ENCODE measurements at regions not wholly inside any gene's neighbourhood (a gene's known extent, or its start where the extent isn't known, plus 50 kb on each side); places are given as distances from the start of the nearest gene placed in this dataset.
A peak's percentile ranks its signal among the peaks of the same experiment; 100 is the strongest.

DNA sequence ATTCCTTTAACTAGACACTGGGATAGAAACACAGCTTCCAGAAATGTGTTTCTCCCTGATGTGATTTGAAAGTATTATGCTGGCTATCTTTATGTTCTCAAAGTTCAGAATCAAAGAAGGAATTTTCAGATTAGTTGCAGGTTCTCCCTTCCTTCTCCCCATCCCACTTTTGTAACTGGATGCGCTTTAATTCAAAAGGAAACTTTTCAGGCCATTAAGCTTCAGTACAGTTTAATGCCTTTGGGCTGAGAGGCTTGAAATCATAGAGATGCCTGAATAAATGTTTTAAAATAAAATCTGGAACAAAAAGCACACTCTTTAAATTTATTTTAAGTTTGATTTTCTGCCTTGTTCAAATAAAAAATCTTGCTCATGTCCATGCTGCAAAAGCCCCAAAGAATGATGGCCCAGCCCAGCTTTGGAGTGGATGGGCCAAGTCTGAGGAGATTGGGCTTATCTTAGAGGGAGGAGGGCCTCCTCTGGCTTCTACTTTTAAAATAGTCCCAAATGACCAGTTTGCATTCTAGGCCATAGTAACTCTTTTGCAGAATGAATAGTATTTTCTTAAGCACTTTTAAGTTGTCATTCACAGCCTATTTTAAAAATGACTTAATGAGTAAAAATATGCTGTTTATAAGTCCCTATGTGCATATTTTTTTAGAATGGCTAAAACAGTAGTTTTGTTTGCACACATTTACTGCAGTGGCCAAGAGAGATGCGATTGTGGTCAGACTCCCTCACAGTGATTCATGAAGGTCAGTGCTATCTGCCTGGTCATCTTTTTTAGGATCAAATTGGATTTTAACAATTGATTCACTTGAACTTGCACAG, 129.2 kb downstream of the MTX2 start:
- Histone ChIP-seq H4K20me1 (ENCODE audit: insufficient read depth, poor library complexity, severe bottlenecking) (no peaks in the 10 kb centered on the region), H3K4me3 (no peak overlapping the region), H3K27me3 (no peaks in the 10 kb centered on the region), H3K79me2 (no peaks in the 10 kb centered on the region), H2AFZ (no peak overlapping the region), H3K27ac (no peak overlapping the region), H3K9me3 (ENCODE audit: low read depth) (no peaks in the 10 kb centered on the region), H3K4me2 (no peak overlapping the region), H3K4me1 (ENCODE audit: insufficient read depth) (no peaks in the 10 kb centered on the region), H3K36me3 (replicated peaks; ENCODE audit: insufficient read depth, low read depth) (no peaks in the 10 kb centered on the region), H3K9me2 (replicated peaks; ENCODE audit: insufficient read depth) (no peaks in the 10 kb centered on the region)
- whole genome bisulfite sequencing (ENCODE audit: low lambda C conversion rate, missing lambda C conversion rate), result 89% methylated on average over 2 of the region's 2 CpGs
- TF ChIP-seq EZH2 (IDR thresholded peaks at IDR 0.05; ENCODE audit: borderline replicate concordance), result no peak
- peak; percentile 1 for DNase-seq (ENCODE audit: low spot score)

DNA sequence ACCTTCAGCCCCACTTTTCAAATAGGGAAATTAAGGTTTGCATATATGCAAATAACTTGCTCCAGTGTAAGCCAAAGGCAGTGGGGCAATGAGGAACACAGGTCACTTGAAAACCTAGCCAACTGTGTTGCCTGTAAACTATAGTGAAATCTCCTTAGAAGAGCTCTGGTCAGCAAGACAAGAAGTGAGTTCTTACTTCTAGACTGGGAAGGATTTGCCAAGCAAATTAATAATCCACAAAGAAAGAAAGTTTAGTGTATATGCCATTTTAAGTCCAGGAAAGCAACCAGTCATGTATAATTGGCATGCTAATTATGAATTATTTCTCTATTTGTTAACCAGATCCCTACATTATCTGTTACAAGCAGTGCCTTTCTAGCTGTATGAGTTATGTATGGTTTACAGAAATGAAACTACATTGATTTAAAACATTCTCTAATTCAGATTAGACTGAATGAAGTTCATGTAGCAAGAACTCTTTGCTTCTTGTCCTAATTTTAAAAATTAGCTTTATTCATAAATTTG, 129.9 kb downstream of the MTX2 start:
- H3K9me2 ChIP-seq (replicated peaks; ENCODE audit: insufficient read depth), result no peaks in the 10 kb centered on the region
- TF ChIP-seq, protein P1, sequence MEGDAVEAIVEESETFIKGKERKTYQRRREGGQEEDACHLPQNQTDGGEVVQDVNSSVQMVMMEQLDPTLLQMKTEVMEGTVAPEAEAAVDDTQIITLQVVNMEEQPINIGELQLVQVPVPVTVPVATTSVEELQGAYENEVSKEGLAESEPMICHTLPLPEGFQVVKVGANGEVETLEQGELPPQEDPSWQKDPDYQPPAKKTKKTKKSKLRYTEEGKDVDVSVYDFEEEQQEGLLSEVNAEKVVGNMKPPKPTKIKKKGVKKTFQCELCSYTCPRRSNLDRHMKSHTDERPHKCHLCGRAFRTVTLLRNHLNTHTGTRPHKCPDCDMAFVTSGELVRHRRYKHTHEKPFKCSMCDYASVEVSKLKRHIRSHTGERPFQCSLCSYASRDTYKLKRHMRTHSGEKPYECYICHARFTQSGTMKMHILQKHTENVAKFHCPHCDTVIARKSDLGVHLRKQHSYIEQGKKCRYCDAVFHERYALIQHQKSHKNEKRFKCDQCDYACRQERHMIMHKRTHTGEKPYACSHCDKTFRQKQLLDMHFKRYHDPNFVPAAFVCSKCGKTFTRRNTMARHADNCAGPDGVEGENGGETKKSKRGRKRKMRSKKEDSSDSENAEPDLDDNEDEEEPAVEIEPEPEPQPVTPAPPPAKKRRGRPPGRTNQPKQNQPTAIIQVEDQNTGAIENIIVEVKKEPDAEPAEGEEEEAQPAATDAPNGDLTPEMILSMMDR (IDR thresholded peaks at IDR 0.05; ENCODE audit: poor library complexity), result no peak
- TF ChIP-seq EZH2phosphoT487 (IDR thresholded peaks at IDR 0.05; ENCODE audit: low read depth, severe bottlenecking, unreplicated experiment) (no peak), EZH2 (IDR thresholded peaks at IDR 0.05; ENCODE audit: borderline replicate concordance) (no peak)
- H3K36me3 ChIP-seq (replicated peaks; ENCODE audit: insufficient read depth, low read depth), result no peaks in the 10 kb centered on the region

DNA sequence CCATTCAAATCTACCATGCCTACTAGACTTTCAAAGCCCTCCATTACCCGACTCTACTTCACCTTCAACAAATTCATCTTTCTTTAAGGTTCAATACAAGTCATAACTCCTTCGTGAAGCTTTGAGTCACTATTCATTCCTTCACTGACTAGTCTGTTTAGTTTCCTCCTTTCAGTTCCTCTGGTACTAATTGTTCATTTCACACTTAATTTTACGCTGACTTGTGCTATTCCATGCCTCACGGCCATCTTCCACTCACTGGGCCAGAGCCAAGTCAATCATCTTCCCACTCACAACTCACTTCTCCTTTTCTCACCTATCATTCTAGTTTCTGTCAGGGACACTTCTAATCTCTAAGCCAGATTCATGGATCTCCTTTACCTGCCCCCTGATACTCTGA, 136.2 kb downstream of the MTX2 start:
- Histone ChIP-seq H3K36me3 (replicated peaks; ENCODE audit: insufficient read depth, low read depth) (no peaks in the 10 kb centered on the region), H3K27me3 (no peaks in the 10 kb centered on the region), H3K4me3 (no peak overlapping the region), H3K4me1 (ENCODE audit: insufficient read depth) (no peaks in the 10 kb centered on the region), H3K27ac (no peak overlapping the region), H3K4me2 (no peak overlapping the region), H3K9me2 (replicated peaks; ENCODE audit: insufficient read depth) (no peaks in the 10 kb centered on the region), H3K79me2 (no peaks in the 10 kb centered on the region), H4K20me1 (ENCODE audit: insufficient read depth, poor library complexity, severe bottlenecking) (no peaks in the 10 kb centered on the region), H2AFZ (no peak overlapping the region), H3K9me3 (ENCODE audit: low read depth) (no peaks in the 10 kb centered on the region)
- WGBS (ENCODE audit: low lambda C conversion rate, missing lambda C conversion rate), result no CpG with 5 or more reads among the region's 4 CpGs
- DNase-seq (ENCODE audit: low spot score), result no peak
- TF ChIP-seq EZH2phosphoT487 (IDR thresholded peaks at IDR 0.05; ENCODE audit: low read depth, severe bottlenecking, unreplicated experiment), result no peak
- TF ChIP-seq, protein P1 (IDR thresholded peaks at IDR 0.05; ENCODE audit: poor library complexity), result no peak
- TF ChIP-seq EZH2 (IDR thresholded peaks at IDR 0.05; ENCODE audit: borderline replicate concordance), result no peak

More for the DNA sequence above, 129.9 kb downstream of the MTX2 start:
- no peaks in the 10 kb centered on the region for H3K9me3 ChIP-seq (ENCODE audit: low read depth)
- no peak overlapping the region for H2AFZ ChIP-seq
- no peak overlapping the region for H3K27ac ChIP-seq
- no peak overlapping the region for H3K4me2 ChIP-seq
- no peaks in the 10 kb centered on the region for H4K20me1 ChIP-seq (ENCODE audit: insufficient read depth, poor library complexity, severe bottlenecking)
- H3K79me2 ChIP-seq, result no peaks in the 10 kb centered on the region
- no peaks in the 10 kb centered on the region for H3K27me3 ChIP-seq
- H3K4me1 ChIP-seq (ENCODE audit: insufficient read depth), result no peaks in the 10 kb centered on the region
- H3K4me3 ChIP-seq, result no peak overlapping the region
- no peak for DNase-seq (ENCODE audit: low spot score)

DNA sequence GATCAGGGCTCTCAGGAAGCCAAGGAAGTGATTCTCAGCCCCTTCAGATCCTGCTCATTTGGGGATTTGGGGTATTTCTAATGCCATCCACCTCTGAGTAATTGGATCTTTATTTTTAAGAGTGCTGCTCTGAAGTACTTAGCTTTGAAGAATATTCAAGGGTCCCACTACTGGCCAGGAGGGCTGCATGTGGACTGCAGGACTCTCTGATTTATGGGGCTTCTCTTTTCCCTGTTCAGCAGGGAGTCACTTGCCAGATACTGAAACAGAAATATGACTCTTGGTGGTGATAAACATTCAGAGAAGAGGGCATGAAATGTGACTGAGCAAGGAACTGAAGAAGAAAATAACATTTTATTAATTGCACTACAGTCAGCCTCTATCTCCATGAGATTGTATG, 138.5 kb downstream of the MTX2 start:
- Histone ChIP-seq H3K9me3 (ENCODE audit: low read depth) (no peaks in the 10 kb centered on the region), H2AFZ (no peak overlapping the region), H3K36me3 (replicated peaks; ENCODE audit: insufficient read depth, low read depth) (no peaks in the 10 kb centered on the region), H3K79me2 (no peaks in the 10 kb centered on the region), H3K4me2 (no peak overlapping the region), H3K27ac (no peak overlapping the region), H4K20me1 (ENCODE audit: insufficient read depth, poor library complexity, severe bottlenecking) (no peaks in the 10 kb centered on the region), H3K4me1 (ENCODE audit: insufficient read depth) (no peaks in the 10 kb centered on the region), H3K27me3 (no peaks in the 10 kb centered on the region), H3K9me2 (replicated peaks; ENCODE audit: insufficient read depth) (no peaks in the 10 kb centered on the region), H3K4me3 (no peak overlapping the region)
- peak; percentile 0 for DNase-seq (ENCODE audit: low spot score)
- TF ChIP-seq EZH2phosphoT487 (IDR thresholded peaks at IDR 0.05; ENCODE audit: low read depth, severe bottlenecking, unreplicated experiment), result no peak
- TF ChIP-seq, protein P1 (IDR thresholded peaks at IDR 0.05; ENCODE audit: poor library complexity), result no peak
- no peak for TF ChIP-seq EZH2 (IDR thresholded peaks at IDR 0.05; ENCODE audit: borderline replicate concordance)
